Inflammatory macrophage treated with lipopolysaccharide for 4 hours (primary cell): ENCODE measurements at regions not wholly inside any gene's neighbourhood (a gene's known extent, or its start where the extent isn't known, plus 50 kb on each side); places are given as distances from the start of the nearest gene placed in this dataset.
"Not testable (repeated sequence)": the region's sequence is repeated elsewhere in the genome, so short reads cannot be mapped to it uniquely, and the experiment has no call there.

Experiments
- DNase-seq: peaks from one replicate; pipeline ENCODE4 v3.0.0-alpha.2; 2020

DNA sequence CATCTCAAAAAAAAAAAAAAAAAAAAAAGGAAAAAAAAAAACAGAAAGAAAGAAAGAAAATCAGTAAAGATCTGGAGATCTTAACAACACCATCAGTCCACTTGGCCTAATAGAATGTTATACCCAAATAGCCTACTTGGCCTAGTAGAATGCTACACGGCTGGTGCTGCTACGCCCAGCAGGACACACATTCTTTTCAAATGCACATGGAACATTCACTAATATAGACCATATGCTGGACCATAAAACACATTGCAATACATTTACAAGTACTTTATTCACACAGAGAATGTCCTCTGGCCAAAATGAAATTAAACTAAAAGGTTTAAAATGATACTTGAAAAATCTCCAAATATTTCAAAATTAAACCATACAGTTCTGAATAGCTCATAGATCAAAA is 80.0 kb upstream of the TNFAIP3 start:
- DNase-seq, result no peak

DNA sequence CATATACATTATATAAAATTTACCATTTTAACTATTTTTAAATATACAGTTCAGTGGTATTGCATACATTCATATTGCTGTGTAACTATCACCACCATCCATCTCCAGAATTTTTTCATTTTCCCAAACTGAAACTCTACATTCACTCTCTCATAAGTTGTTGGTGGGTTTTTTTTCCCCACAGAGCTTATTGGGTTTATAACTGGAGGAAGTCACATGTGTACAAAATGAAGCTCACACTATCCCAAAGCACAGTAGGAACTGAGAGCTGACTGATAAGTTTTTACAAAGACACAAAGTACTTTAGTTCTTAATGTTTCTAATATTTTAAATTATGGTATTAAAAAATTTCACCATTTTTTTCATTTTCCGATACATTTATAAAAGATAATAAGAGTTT is 78.8 kb upstream of the TNFAIP3 start:
- no peak for DNase-seq

GRCh38 chr6:137791281-137792159 is 75.5 kb upstream of the TNFAIP3 start:
- DNase-seq, result no peak

DNA sequence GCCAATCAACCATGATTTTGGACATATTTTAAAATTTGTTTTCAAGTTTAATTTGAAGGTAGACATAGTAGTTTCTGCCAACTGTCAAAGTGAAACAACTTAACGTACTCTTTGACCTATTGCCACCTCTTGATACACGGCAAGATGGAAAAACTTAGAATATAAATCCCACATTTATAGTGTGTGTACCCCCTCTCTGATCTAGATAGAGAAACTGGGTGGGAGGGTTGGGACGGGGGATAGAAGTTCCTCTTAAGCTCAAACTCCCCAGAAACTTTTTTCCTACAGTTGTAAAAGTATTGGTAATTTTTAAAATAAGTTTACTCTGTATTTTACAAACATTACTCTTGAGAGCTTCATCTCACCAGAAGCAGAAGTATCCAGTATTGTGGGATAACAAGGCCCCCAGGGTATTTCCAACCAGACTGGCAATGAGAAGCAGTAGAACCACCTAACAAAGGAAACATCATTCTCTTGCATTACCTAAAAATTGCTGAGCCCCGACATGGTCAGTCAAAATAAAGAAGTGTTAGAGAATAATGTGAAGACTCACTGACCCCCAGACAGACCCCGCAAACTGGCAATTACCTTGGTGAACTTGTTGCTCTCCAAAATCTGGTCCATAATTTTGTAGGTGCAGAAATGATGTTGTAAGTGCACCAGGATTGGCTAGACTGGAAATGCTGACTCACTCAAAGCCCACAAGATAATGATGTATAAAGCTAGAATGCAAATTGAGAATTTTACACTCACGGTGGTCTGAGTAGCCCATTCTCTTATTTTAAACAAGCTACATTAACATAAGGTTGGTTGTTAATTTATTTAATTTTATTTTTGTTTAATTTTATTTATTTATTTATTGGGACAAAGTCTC is 74.7 kb upstream of the TNFAIP3 start:
- peak; percentile 43 for DNase-seq

DNA sequence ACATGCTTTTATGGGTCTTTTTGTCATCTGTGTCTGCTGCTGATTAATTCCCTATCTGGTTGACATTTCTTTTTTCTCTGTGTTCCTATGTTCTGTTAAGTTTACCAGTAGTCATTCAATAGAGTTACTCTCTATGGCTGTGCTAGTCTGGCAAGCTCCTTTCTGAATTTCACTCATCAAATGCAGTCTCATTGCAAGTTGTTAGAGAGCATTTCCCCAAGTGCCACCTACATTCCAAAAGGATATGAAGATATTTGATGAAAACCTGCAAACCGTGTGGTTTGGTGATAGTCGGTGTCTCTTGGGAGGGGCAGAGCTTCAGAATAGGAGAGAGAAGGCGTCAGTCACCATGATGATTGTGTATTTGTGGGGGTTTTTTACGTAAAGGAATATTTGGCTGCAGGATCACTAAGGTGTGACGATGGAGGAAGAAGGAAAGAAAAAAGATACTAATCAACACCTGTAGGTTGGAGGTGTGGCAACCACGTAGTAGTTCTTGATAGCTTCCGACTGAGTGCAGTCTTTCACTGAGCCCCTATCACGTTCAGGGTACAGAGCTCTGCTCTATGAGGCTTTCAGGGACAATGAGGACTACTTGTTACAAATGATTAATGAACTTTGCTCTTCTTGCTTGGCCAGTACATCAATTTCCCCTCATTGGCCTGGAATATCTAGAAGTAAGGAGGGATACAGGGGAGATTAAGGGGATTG is 73.1 kb upstream of the TNFAIP3 start:
- no peak for DNase-seq

GRCh38 chr6:137794516-137795201 is 72.4 kb upstream of the TNFAIP3 start:
- DNase-seq, result peak; percentile 35

DNA sequence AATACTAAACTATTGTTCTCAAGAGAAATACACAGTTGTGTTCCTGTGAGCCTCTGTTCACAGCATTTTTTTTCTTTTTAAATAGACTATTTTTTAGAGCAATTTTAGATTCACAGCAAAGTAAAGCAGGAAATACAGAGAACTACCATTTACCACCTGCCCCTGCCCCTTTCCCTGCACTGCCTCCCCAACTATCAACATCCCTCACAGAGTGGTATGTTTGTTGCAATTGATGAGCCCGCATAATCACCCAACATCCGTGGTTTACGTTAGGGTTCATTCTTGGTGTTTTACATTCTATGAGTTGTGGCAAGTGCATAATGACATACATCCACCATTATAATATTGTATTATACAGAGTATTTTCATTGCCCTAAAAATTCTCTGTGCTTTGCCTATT is 71.6 kb upstream of the TNFAIP3 start:
- DNase-seq, result no peak

GRCh38 chr6:137798261-137798660 is 68.8 kb upstream of the TNFAIP3 start:
- no peak for DNase-seq

GRCh38 chr6:137798846-137799245 is 68.2 kb upstream of the TNFAIP3 start:
- no peak for DNase-seq

GRCh38 chr6:137799950-137800568 is 67.0 kb upstream of the TNFAIP3 start:
- peak; percentile 85 for DNase-seq

DNA sequence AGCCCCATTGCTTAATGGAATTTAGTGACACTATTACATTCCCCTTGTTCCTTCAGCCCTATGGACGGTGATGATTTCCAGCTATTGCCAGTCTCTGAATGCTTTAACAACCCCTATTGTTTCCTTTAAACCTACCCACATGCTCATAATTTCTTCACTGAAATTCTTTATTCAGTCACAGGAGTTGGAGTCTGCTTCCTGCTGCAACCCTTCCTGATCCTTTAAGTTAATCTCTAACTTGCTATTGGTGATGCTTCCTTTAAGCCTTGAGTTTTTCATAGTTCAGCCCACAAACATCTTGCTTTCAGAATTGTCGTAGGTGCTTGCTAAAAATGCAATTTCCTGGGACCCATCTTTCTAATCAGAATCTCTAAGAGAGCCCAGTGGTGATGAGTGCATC is 66.3 kb upstream of the TNFAIP3 start:
- no peak for DNase-seq

- peak; percentile 49 for DNase-seq
These were observed 65.5 kb upstream of the TNFAIP3 start for GRCh38 chr6:137801352-137802114.

- no peak for DNase-seq
These were observed 64.5 kb upstream of the TNFAIP3 start for GRCh38 chr6:137802408-137803182.

- DNase-seq, result no peak
These were observed 62.4 kb upstream of the TNFAIP3 start for GRCh38 chr6:137804637-137805036.

DNA sequence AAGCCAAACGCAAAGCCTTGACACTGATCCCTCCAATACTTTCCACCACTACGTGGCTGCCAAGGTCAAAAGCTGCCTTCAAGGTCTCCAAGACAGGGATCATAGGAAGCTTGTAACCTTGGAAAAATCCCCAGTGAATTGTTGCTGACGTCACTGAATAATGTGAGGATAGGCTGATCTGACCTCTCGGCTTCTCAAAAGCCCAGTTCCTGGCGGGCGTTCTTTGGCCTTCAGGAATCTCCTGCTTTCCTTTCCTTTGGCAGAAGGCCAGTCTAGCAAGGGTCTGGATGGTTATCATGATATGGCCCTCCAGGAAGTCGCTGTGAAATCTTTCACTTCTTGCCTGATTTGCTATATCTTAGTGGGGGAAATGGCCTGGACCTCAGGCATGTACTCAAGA is 61.4 kb upstream of the TNFAIP3 start:
- DNase-seq, result no peak

- DNase-seq, result no peak
These were observed 60.0 kb upstream of the TNFAIP3 start for GRCh38 chr6:137806914-137807682.

- peak; percentile 53 for DNase-seq
These were observed 58.9 kb upstream of the TNFAIP3 start for GRCh38 chr6:137808191-137808590.

GRCh38 chr6:137808836-137809315 is 58.2 kb upstream of the TNFAIP3 start:
- DNase-seq, result no peak

DNA sequence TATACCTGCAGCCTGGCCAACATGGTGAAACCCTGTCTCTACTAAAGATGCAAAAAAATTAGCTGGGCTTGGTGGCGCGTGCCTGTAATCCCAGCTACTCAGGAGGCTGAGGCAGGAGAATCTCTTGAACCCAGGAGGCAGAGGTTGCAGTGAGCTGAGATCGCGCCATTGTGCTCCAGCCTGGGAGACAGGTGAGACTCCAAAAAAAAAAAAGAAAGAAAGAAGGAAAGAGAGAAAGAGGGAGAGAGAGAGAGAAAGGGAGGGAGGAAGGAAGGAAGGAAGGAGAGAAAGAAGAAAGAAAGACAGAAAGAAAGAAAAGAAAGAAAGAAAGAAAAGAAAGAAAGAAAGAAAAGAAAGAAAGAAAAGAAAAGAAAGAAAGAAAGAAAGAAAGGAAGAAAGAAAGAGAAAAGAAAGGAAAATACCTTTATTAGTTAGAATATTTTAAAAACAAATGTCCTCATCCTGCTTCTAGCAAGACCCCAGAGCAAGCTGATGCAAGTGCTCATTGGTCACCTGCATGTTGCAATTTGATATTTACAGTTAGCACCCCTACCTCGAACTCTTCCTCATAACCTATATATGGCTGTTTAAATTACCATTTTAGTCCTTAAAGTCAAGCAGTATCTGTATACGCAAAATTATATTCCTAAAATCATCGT is 57.0 kb upstream of the TNFAIP3 start:
- DNase-seq, result not testable (repeated sequence)
